GM03348 (cell line): ENCODE measurements at regions not wholly inside any gene's neighbourhood (a gene's known extent, or its start where the extent isn't known, plus 50 kb on each side); places are given as distances from the start of the nearest gene placed in this dataset.
A peak's percentile ranks its signal among the peaks of the same experiment; 100 is the strongest.
"Not testable (repeated sequence)": the region's sequence is repeated elsewhere in the genome, so short reads cannot be mapped to it uniquely, and the experiment has no call there.

Source experiments
- DNase-seq: peaks from one replicate; pipeline ENCODE4 v3.0.0; 2012; ENCODE audit warnings: low spot score

DNA sequence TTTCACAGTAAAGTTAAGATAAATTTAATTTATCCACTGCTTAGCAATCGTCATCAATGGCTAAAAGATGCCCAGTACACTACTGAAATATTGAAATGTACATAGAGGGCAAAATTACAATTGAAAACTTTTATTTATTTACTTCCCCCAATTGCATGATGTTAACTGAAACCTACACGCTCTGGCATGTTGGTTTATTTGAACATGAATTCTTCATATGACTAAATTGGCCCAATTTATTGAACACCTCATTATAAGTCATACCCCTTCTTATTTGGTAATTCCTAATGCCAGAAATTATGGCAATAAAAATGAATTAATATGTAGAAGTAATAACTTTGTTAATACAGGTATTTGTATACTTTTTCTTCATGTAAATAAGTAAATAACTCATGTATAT lies 183.0 kb upstream of the ZC3H15 start:
- DNase-seq, result no peak

DNA sequence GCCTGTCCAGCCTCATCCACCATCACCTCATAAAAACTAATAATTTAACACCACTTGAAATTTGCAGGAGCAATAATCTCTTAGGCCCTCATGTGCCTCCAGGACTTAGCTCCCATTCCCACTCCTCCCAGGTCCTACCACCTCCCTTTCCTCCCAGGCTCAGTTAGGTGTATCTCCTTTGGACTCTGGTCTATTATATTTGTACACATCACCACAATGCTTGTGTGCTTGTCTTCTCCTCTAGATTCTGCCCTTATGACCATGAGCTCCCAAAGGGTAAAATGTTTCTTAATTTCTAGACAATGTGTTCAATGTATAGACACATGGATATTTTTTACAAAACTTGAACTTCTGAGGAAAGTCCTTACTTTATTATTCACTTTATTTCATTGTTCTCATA lies 182.0 kb upstream of the ZC3H15 start:
- no peak for DNase-seq

DNA sequence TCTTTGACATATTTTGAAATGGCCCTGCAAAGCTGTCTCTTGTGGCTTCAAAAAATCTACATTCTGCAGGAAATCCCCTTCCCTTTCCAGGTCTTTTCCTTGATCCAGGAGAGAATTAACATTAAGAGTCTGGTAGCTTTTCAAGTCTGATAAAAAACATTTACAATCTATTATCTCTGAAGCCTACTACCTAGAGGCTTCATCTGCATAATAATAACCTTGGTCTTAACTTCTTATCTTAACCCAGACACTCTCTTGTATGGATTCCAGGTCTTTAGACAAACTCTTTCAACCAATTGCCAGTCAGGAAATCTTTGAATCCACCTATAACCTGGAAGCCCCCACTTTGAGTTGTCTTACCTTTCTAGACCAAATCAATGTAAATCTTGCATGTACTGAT lies 179.3 kb upstream of the ZC3H15 start:
- DNase-seq, result no peak

DNA sequence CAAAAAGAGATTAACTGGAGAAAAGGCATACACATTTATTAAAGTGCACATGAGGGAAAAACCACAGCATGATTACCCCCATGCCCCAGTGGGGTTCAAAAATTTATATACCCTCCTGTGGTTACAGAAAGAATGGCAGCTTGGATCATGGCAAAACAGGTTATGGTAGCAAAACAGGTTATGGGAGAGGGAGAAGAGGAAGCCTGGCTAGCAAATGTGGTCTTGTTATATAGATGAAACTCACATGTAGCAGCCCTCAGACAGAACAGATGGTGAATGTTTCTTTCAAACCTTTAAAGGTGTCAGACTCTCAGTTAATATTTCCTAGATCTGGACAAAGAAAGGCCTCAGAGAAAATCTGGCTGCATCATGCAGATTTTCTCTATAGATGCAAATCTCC lies 178.2 kb upstream of the ZC3H15 start:
- DNase-seq, result no peak

DNA sequence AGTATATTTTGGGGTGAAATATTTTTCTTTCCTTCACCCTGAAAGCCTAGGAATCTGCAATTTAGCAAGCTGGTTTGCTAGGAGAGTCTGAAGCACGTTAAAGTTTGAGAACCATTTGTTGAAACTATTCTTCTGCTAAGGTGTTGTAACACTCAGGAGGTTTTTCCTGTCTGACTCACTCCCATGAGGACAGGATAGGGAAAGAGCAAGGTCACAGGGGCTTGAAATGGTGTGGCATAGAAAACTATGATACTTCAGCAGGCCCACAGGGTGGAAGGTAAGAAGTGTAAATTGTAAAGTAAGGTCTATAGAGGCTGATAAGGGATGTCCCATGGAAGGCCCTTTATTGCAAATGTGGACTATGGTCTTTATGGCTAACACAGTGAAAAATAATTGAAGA lies 177.7 kb upstream of the ZC3H15 start:
- no peak for DNase-seq

DNA sequence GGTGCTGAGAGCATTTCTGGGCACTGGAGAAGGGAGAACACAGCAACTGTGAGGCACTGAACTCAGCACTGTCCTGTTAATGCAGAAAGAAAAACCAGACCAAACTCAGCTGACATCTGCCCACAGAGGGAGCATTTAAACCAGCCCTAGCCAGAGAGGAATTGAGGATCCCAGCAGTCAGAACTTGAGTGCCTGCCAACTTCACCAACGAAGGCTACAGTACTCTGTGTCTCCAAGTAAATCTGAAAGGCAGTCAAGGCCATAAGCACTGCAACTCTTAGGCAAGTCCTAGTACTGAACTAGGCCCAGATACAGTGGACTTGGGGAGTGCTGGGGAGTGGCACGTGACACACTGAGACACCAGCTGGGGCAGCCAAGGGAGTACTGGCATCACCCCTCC lies 176.2 kb upstream of the ZC3H15 start:
- no peak for DNase-seq

DNA sequence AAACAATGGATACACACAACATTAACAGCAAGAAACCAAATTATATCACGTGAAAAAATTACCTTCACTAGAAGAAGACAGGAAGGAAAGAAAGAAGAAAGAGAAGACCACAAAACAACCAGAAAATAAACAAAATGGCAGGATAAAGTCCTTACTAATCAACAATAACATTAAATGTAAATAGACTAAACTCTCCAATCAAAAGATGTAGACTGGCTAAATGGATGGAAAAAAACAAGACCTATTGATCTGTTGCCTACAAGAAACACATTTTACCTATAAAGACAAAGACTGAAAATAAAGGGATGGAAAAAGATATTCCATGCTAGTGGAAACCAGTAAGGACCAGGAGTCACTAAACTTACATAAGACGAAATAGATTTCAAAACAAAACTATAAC lies 167.0 kb upstream of the ZC3H15 start:
- no peak for DNase-seq

DNA sequence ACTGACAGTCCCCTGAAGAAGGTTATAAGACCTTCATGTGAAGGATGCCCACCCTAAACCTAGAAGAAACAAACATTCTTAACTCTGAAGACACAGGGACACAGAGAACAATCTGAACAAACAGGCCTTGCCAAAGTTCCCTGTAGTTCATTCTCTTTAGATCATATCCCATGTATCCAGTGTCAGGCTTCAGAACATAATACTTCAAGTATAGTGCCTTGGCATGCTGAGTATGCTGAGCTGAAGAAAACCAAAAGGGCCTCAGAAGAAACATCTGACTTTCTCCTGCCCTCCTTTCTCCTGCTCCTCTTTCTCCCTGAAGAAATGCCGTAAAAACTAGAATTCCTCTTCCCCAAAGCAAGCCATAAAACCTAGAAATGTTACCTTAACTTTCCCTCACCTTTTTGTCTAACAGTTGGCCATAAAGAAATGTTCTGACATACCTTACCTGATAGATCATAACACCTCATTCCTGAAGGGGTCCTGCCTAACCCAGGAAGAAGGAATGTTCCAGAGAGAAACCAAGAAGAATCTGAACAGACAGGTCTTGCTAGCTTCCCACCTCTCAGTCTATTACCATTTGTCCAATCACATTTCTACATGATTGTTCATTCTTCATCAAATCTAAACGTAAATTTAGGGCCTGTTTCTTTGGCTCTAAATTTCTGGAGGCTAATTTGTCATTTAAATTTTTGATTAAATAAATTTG lies 160.1 kb upstream of the ZC3H15 start:
- no peak for DNase-seq

DNA sequence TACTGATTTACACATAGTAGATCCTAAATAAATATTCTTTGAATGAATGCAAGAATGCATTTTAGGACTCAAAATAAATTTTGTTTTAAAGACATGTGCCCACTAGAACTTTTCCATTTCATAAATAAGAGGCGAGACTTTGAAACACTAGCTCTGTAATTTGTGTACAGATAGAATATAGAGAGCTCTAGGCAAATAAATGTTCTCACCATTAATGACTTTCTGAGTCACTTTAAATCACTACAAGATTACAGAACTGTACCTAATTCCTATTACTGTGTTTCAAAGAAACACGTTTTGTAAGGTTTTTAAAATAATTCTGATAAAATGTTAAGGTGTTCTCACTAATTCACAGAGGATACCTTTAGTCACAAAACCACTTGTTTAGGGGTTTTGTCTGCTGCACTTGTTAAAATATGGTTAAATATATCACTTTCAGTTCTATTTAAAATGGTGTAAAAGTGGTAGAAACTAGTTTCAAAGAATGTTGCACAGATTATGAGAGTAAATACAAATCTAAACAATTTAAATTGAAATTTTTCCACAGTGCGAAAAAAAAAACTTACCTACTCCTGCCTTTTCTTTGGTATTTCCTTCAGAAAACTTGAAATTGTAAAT lies 158.7 kb upstream of the ZC3H15 start:
- no peak for DNase-seq

DNA sequence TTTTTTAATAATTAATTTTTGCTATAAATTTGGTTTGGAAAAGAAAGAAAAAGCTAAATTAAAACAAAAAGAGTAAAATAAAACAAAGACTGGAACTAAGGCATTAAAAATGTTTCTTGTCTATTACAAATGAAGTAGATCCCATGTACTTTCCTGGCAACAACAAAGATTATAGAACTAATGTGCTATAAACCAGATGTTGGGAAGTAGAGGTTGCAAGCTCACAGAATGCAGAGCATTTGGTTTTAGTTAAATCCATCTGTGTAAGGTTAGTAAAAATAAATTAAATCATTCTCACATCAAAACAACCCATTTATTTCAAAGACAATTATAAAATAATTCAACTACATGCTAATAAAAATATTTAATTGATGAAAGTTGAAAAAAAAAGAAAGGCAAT lies 157.2 kb upstream of the ZC3H15 start:
- DNase-seq, result peak; percentile 18

DNA sequence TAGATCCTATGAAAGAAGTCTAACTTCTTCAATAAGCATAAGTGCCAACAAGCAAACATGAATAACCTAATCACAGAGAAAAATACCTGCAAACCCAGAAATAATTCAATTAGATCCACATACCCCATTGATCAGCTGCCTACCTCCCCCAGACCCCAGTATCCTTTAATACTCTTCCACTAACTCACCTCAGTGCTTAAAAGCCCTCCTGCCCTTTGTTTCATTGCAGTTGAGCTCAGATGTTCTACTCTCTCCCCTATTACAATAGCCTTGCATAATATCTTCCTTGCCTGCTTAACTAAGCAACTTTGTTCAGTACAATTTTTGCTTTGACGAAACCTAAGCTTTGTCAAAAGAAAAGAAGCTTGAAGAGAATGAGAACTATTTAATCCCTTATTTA lies 156.0 kb upstream of the ZC3H15 start:
- no peak for DNase-seq

DNA sequence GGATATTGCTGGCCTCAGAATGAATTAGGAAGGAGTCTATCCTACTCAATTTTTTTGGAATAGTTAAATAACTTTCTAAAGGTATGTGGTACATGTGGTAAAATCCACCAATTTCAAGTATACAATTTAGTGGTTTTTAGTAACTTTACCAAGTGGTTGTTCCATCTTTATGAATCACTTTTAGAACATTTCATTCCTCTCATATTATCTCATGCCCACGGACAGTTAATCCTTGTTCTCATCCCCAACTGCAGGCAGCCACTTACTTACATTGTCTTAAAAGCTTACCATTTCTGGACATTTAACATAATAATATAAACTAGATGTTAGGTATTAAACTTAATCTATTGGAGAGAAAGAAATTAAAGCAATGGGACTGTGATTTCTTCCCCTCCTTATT lies 146.3 kb upstream of the ZC3H15 start:
- peak; percentile 20 for DNase-seq

DNA sequence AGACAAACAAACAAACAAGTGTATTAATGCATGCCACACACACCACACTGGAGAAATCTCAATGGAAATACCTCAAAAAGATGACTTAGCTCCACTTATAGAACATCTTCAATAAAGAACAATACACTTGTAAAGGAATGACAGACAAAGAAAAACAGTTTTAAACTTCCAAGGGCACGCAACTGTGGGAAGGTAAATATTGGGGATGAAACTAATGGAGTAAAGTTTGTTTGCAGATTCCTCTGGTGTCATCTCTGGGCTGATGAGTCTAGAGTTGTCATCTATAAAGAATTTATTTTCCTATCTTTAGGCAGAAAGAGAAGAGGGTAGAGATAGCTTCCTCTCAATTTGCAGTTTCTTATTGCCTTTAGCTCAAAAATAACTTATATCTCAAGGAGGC lies 144.0 kb upstream of the ZC3H15 start:
- DNase-seq, result no peak

DNA sequence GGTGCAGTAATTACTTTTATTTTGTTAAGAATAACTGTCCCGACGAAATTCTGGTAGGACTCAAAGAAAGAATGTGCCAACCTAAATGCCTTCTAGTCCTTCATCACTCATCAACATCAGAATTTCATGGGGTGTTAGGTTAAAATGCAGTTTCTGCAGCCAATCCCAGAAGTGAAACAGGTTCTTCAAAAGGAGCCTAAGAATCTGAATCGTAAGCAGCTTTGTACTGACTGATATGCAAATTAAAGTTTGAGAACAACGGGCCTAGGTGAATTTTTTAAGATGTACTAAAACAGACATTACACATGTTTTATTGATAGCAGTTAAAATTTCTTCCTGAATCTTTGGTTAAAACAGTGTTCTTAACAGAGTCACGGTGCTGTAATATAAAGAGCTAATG lies 140.3 kb upstream of the ZC3H15 start:
- DNase-seq, result no peak

DNA sequence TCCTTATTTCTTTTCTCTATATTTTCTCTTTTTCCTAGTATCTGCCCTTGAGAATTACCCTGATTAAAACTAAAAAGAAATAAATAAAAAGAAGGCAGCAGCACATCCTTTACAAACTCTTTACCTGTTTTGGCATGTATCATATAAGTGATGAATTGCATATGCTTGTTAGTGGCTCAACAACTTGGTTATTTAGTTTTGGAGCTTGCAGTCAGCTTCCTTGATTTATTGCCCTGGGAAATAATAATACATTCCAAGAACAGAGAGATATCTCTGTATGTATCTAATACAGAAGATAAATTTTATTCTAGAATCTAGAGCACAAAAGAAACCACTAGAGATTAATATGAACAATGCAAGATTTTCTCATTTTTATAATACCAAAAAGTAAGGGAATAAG lies 139.8 kb upstream of the ZC3H15 start:
- no peak for DNase-seq

DNA sequence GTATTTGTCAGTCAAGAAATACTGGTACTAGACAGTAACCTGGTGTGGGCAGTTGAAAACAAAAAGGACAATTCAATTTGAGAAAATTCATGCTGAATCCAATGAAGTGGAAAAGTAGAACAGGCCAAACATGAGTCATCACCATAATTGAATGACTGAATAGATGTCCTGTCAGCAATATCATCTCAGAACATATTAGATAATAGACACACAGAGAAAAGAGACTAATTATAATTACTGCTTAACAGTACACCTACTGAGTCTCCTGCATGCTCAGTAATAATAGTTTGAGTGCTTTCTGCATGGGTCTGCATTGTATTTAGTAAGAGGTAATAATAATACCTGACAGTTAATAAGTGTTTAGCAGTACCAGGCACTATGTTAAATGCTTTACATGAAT lies 138.6 kb upstream of the ZC3H15 start:
- DNase-seq, result peak; percentile 4

DNA sequence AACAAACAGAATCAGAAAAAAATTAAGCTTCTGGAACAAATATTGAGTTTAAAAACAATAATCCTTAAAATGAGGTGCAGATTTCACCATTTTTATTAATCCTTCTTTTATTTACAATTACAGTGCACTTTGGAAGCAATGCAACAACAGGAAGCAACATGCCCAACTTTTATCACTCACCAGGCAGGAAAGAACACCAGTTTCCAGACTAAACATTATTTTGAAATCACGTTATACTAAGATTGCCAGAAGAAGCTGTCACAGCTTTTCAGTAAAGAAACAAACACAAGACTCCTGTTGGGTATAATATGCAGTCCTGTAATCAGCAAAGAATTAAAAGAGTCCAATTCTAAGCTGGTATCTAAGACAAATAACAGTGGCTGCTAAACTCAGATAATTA lies 137.9 kb upstream of the ZC3H15 start:
- peak; percentile 4 for DNase-seq

DNA sequence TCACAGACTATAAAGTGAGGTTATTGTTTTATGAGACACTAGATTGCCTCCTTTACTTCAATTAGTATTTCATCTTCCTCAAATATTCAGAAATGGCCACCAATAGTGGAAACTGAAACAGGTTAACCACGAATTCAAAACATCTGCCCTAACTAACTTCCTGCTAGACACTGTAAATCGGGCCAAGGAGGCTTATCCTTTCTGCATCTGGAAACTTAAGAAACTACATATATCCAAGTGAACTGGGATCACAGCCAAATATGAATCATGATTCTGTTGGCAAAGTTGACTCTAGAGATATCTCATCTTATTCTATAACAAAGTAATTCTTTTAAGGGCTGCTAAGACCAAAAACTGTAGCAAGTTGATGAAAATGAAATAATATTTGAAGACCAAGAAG lies 136.6 kb upstream of the ZC3H15 start:
- peak; percentile 31 for DNase-seq

DNA sequence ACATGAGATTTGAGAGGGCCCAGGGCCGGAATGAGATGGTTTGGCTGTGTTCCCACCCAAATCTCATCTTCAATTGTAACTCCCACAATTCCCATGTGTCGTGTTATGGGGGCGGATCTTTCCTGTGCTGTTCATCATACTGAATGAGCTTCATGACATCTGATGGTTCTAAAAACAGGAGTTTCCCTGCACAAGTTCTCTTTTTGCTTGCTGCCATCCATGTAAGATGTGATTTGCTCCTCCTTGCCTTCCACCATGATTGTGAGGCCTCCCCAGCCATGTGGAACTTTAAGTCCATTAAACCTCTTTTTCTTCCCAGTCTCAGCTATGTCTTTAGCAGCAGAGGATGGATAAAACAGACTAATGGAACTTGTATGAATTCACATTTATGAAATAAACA lies 131.9 kb upstream of the ZC3H15 start:
- not testable (repeated sequence) for DNase-seq

DNA sequence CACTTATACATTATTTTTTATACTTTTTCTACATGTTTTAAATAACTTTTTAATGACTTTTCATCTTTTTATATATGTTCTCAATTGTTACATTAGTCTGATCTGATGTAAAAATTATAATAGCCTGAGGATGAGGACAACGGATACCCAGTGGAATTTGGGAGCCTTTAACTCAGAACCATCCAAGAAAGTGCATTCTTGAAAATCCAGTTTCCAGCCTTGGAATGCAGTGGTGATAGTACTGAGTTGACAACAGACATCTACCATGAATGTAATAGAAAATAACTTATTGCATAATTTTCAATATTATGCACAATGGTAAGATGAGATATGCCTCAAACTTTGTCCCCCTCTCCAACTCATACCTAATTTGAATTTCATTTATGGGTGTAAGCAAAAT lies 120.7 kb upstream of the ZC3H15 start:
- DNase-seq, result no peak

DNA sequence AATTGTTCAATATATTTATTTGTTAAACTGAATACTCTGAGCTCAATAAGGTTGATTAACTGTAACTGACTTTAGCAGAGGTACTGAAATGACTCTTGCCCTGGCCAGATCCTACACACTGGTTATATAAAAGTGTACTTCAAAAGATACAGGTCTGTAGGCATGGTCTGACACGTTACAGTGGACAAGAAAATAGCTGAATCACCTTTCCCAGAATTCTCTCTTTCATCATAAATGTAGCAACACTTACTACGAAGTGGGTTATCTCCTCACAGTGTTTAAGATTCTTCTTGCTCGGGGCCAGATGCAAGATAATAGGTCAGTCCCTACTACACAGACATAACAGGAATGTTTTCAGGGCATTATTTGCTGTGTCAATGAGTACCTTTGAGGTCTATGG lies 107.0 kb upstream of the ZC3H15 start:
- no peak for DNase-seq

DNA sequence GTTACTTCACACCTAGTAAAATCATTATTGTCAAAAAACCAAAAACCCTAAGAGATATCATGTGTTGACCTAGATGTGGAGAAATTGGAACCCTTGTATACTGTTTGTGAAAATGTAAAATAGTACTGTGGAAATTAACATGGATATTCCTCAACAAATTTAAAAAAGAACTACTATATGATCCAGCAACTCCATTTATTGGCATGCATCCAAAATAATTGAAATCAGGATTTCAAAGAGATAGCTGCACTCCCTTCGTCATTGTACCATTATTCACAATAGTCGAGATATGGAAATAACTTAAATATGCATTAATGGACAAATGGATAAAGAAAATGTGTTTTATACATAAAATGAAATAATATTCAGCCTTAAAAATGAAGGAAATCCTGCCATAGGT lies 105.3 kb upstream of the ZC3H15 start:
- no peak for DNase-seq

DNA sequence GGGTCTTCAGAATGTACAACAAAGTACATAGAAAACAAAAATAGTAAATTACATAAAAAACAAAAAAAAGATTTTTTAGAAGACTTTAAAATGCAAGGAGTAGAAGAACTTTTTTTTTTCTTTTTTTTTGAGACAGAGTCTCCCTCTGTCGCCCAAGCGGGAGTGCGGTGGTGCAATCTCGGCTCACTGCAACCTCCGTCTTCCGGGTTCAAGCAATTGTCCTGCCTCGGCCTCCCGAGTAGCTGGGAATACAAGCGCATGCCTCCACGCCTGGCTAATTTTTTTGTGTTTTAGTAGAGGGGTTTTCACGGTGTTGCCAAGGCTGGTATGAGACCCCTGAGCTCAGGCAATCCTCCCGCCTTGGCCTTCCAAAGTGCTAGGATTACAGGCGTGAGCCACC lies 104.5 kb upstream of the ZC3H15 start:
- DNase-seq, result no peak

DNA sequence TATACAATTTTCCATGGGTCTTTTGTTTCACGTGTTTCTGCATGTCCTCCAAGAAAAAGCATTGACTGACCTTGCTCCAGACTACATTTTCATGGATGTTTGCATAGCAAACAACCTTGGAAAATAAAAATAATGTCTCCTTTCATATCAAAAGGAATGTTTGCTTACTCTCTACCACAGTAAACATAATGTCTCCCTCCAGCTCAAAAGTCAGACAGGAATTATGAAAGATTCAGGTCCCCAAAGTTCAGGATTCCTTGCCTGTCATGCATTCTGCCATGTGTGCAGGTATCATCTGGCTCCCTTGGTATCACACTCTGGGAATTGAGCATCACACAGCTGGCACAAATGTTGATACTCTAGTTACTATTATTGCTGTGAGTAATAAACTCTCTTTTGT lies 103.1 kb upstream of the ZC3H15 start:
- DNase-seq, result no peak
